ENCODE measurements at regions not wholly inside any gene's neighbourhood (a gene's known extent, or its start where the extent isn't known, plus 50 kb on each side); places are given as distances from the start of the nearest gene placed in this dataset.

GRCh38 chr11:92667486-92668152, 301.8 kb upstream of the MTNR1B start:
- Histone ChIP-seq H3K27ac (no peak overlapping the region), H3K27me3 (no peaks in the 10 kb centered on the region), H3K4me3 (no peak overlapping the region), H3K4me1 (no peaks in the 10 kb centered on the region), H3K36me3 (no peaks in the 10 kb centered on the region), H3K9me3 (no peaks in the 10 kb centered on the region)
- TF ChIP-seq EP300 (IDR thresholded peaks at IDR 0.05) (no peak), POLR2A (IDR thresholded peaks at IDR 0.05) (no peak), CTCF (IDR thresholded peaks at IDR 0.05) (no peak), POLR2AphosphoS5 (IDR thresholded peaks at IDR 0.05) (no peak)
- DNase-seq (no peak), ATAC-seq (ENCODE audit: low FRiP score in 2 of 2) (no peak)
- WGBS, 2 donors = 69 to 78% methylated on average over 5 of the region's 5 CpGs

GRCh38 chr11:92670308-92670890, 299.1 kb upstream of the MTNR1B start:
- Histone ChIP-seq H3K9me3 (no peaks in the 10 kb centered on the region), H3K4me1 (no peaks in the 10 kb centered on the region), H3K27ac (no peak overlapping the region), H3K36me3 (no peaks in the 10 kb centered on the region), H3K4me3 (no peak overlapping the region), H3K27me3 (no peaks in the 10 kb centered on the region)
- TF ChIP-seq CTCF (IDR thresholded peaks at IDR 0.05) (no peak), POLR2AphosphoS5 (IDR thresholded peaks at IDR 0.05) (no peak), EP300 (IDR thresholded peaks at IDR 0.05) (no peak), POLR2A (IDR thresholded peaks at IDR 0.05) (no peak)
- DNase-seq = no peak
- 39 to 53% methylated on average over 3 of the region's 3 CpGs for WGBS, 2 donors
- no peak for ATAC-seq (ENCODE audit: low FRiP score in 2 of 2)

- H3K9me3 ChIP-seq = no peaks in the 10 kb centered on the region
- no peaks in the 10 kb centered on the region for H3K4me1 ChIP-seq
- H3K4me3 ChIP-seq = no peak overlapping the region
- H3K27me3 ChIP-seq = no peaks in the 10 kb centered on the region
- no peaks in the 10 kb centered on the region for H3K36me3 ChIP-seq
- ATAC-seq (ENCODE audit: low FRiP score in 2 of 2) = no peak
- TF ChIP-seq POLR2A (IDR thresholded peaks at IDR 0.05) = no peak
- TF ChIP-seq POLR2AphosphoS5 (IDR thresholded peaks at IDR 0.05) = no peak
- TF ChIP-seq EP300 (IDR thresholded peaks at IDR 0.05) = no peak
- TF ChIP-seq CTCF (IDR thresholded peaks at IDR 0.05) = no peak
- WGBS, 2 donors = 94 to 96% methylated on average over 6 of the region's 6 CpGs
- no peak for DNase-seq
- H3K27ac ChIP-seq = no peak overlapping the region
These were observed 298.4 kb upstream of the MTNR1B start for GRCh38 chr11:92671081-92671480.

- ATAC-seq (ENCODE audit: low FRiP score in 2 of 2) = no peak
- no peaks in the 10 kb centered on the region for H3K36me3 ChIP-seq
- no peaks in the 10 kb centered on the region for H3K4me1 ChIP-seq
- no peak overlapping the region for H3K27ac ChIP-seq
- H3K9me3 ChIP-seq = no peaks in the 10 kb centered on the region
- H3K27me3 ChIP-seq = no peaks in the 10 kb centered on the region
- no peak overlapping the region for H3K4me3 ChIP-seq
- no peak for DNase-seq
- TF ChIP-seq POLR2A (IDR thresholded peaks at IDR 0.05) (no peak), POLR2AphosphoS5 (IDR thresholded peaks at IDR 0.05) (no peak), EP300 (IDR thresholded peaks at IDR 0.05) (no peak), CTCF (IDR thresholded peaks at IDR 0.05) (no peak)
- 71 to 76% methylated on average over 1 of the region's 1 CpG for WGBS, 2 donors
These were observed 294.1 kb upstream of the MTNR1B start for GRCh38 chr11:92675303-92675702.

GRCh38 chr11:92675810-92676209, 293.6 kb upstream of the MTNR1B start:
- Histone ChIP-seq H3K27ac (no peak overlapping the region), H3K27me3 (no peaks in the 10 kb centered on the region), H3K4me1 (no peaks in the 10 kb centered on the region), H3K4me3 (no peak overlapping the region), H3K9me3 (no peaks in the 10 kb centered on the region), H3K36me3 (no peaks in the 10 kb centered on the region)
- DNase-seq (no peak), ATAC-seq (ENCODE audit: low FRiP score in 2 of 2) (no peak)
- TF ChIP-seq POLR2A (IDR thresholded peaks at IDR 0.05) (no peak), POLR2AphosphoS5 (IDR thresholded peaks at IDR 0.05) (no peak), CTCF (IDR thresholded peaks at IDR 0.05) (no peak), EP300 (IDR thresholded peaks at IDR 0.05) (no peak)
- 85 to 90% methylated on average over 3 of the region's 3 CpGs for WGBS, 2 donors

Data from upper lobe of left lung (tissue), 6 donors.